Pulmonary artery endothelial cell (primary cell): ENCODE measurements at regions not wholly inside any gene's neighbourhood (a gene's known extent, or its start where the extent isn't known, plus 50 kb on each side); places are given as distances from the start of the nearest gene placed in this dataset.
A peak's percentile ranks its signal among the peaks of the same experiment; 100 is the strongest.
"Not testable (repeated sequence)": the region's sequence is repeated elsewhere in the genome, so short reads cannot be mapped to it uniquely, and the experiment has no call there.

ENCODE experiments used
- DNase-seq: peaks from one replicate; pipeline ENCODE4 v3.0.0-alpha.2; 2011; ENCODE audit warnings: low read depth, low spot score

DNA sequence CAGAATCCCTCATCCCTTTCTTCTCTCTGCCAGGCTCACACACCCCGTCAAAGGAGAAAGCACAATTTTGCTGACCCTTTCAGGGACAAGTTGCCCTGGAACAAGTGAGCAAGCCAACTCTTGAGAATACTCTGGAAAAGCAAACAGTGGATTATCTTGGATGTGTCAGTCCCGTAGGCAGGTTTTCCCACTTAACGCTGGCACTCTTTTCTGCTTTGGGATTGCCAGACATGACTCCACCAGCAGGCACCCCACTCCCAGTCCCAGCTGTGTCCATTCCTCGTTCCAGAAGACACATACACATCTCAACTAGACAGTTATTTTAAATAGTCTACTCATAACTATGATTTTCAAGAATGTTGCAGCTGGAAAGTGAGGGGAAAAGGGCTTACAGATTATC lies 145.5 kb upstream of the CDKN3 start:
- DNase-seq, result no peak

DNA sequence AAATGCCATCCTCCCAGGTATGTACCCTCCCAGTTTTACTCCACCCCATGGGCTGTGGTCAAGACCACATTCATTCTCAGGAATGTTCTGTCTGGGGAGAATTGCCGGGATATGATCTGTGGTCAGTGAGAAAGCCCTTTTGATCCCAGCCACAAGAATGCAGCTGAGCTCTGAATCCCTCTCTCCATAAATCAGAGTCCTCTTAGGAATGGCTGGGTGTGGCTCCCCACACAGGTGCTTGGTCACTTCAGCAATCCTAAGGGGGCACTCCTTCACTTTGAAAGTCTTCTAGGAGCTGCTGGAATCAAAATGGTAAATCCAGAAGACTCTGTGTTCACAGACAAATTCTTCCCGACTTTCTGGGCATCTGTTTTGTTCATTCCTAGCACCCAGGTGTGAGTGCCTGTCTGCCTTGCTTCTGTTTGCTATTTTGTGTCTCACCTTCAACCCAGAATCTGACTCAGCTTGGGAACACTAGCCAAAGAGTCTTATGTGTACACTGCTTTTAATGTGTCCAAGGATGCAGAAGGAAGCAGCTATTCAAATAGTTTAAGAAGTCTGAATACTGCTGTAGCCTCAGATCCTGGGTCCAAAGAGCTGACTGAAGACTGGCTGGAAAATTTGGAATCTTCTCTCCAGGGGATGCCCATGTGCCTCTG lies 144.6 kb upstream of the CDKN3 start:
- no peak for DNase-seq

DNA sequence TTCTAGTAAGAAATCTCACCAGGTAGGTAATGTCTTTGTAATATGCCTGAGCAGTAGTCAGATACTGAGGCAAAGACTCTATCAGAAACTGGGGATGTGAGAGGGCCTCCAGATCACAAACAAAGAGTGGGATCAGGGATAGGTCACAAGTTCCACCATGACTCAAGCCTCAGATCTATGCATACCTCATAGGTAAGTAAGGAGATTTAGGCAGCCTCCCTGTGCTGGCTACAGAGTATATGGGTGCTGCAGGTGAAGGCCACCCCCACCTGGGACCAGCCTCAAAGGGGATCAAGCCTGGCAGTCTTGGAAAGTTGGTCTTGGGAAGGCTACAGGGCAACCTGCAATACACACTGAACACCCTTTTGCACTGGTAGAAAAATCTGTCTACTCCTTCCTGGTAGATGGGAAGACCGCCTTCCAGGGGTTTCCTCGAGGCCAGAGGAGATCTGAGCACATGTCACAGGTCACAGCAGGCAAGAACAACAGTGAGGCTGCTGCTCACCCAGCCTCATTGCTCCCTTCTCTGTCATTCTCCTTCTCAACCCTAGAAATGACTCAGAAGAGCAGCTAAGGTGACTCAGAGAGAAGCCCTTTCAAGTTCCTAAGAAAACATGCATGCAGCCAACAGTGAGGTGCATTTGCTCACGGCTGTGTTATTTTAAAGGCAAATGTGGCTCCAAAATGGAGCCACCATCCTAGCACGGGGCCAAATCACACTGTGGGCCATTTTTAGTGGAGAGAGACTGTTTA lies 143.4 kb upstream of the CDKN3 start:
- DNase-seq, result peak; percentile 22

DNA sequence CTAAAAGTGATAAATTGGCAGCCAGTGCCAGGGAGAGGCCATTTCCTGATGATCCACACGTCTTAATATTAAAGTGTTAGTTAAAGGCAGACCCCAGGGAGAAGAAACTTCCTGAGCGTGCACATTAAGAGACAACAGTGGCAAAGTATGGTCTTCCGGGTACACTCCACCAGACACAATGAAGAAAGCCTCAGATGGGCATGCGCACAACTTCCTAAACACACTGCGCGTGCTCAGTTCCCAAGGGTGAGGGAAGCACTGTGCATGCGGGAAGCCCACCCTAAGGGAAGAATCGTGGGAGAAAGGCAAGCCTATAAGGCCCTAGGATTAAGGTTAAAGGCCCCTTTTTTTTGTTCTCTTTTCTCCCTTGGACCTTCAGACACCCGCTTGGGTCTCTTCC lies 140.7 kb upstream of the CDKN3 start:
- DNase-seq, result no peak

DNA sequence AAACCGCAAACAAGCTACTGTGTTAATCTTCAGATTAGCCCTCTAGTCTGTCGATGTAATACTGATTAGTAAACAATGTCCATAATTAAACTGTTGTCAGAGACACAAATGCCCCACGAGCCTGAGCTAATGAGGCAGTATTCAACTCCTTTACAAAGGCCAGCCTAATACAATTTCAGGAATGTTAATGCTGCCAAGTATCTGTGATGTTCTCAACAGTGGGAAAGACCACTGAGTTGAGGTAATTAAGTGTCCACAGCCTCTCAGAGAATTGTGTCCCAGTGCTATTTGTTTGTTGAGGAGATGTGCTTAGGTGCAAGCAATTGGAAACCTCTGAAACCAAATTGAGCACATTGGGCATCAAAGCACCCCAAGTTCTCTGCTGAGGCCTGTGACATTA lies 139.4 kb upstream of the CDKN3 start:
- no peak for DNase-seq

DNA sequence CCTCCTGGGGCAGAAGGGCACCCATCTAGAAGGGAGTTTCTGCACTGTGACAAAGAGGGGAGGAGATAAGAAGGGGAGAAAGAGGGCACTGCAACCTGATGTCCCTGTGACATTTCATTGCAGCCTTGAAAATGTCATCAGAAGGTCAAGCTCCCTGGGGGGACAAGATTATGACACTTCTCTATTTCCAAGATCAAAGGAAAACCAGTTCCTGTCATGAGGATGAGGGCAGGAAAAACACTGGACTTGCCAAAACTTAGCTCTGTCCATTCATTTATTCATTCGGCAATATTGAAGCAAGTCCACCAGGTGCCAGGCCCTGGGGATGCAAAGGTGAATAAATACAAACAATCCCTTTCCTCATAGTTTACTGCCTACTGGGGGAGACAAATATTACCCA lies 138.4 kb upstream of the CDKN3 start:
- no peak for DNase-seq

DNA sequence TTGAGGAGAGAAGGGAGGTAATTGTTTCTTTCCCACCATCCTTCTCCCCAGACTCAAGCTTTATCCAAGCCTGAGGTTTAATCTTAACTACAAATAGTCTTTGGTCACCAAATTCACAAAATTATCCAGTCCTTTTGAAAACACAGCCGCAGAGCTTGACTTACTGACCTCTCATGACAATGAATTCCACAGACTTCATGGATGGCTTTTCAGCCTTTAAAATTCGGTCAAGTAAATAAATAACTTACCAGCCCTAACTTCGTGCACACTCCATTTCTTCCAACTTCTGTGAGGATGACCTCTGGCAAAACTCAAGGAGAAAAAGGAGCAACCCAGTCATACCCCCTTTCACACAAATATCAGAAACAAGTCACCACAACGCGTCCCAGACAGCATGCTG lies 137.0 kb upstream of the CDKN3 start:
- DNase-seq, result no peak

DNA sequence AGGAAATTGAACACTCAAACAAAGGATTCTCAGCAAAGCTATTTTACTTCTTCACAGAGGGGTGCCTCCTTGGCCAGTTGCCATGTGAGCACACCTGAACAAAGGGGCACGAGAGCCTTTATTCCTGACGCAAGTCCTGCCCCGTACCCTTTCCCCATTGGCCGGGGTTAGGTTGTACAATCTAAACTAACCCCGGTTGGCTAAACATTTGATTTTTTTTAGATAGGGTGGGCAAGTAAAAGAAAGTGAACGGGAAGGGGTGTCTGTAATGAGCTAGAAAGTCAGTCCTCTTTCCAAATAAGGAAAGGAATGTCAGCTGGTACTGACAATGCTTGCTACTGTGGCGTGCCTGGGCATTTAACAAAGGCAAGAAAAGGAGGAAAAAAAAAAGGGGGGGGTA lies 135.5 kb upstream of the CDKN3 start:
- no peak for DNase-seq

DNA sequence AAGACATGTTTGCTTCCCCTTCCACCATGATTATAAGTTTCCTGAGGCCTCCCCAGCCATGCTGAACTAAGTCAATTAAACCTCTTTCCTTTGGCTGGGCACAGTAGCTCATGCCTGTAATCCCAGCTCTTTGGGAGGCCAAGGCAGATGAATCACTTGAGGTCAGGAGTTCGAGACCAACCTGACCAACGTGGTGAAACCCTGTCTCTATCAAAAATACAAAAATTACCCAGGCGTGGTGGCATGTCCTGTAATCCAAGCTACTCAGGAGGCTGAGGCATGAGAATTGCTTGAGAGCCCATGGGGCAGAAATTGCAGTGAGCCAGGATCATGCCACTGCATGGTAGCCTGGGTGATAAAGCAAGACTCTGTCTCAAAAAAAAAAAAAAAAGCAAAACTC lies 130.2 kb upstream of the CDKN3 start:
- not testable (repeated sequence) for DNase-seq

DNA sequence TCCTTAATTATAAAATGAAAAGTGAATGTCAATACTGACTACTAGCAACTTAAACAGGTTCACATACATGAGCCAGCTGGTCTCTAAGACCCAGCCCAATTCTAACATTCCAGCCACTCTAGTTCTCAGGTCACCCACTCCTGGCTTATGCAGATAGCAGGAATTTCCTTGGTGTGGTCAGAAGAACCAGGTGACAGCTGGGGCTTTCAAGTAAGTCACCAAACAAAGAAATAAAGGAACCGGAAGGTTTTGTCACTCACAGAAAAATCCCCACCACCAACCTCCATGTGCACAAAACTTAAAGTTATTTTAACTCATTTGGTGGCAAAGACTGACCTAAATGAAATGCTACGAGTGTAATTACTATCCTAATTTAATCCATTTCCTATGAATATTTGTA lies 129.6 kb upstream of the CDKN3 start:
- no peak for DNase-seq

DNA sequence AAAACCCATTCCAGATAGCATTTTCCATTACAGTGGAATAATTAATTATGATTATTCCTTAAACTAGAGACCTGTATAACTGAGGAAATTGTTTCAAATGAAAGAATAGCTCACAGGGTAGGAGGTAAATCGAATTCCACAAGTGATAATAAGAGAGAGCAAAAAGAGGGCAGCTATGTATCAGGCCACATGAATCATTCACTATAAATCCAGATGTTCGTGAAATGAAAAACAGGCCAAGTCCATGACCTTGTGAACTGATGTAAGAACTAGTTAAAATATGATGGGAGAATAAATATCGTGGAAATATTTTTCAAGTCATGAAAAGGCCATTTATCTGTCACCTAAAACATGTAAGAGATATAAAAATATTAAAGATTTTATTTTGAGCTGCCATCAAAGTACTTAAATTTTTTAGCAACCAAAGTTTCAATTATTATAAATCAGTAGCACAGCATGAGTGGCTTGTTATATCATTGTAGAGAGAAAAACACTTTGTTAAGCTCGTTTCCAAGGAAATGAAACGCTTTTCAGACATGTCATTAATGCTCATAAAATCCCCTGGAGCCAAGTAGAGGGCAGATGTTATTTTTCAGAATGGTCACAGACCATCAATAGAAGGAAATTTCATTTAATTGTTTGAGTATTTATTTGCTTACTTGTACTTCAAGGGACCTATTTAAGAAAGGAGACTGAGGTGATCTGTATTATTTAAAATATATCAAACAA lies 120.6 kb upstream of the CDKN3 start:
- no peak for DNase-seq

DNA sequence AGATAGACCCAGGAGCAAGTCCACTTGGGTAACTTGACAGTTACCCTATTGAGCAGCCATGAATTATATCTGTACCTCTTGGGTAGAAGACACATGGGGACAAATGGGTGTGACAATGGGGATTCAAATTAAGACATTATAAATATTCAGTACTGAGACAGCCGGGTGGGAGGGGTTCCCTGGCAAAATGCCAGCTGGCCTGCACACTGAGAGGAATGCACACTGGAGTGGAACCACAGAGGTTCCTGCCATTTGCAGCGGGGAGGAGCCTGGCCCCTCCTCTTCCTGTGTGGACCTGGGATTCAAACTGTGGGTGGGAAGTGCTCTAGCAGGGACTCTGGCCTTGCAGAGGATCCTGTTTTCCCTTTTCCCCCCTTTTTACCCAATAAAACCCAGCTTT lies 118.7 kb upstream of the CDKN3 start:
- DNase-seq, result no peak

DNA sequence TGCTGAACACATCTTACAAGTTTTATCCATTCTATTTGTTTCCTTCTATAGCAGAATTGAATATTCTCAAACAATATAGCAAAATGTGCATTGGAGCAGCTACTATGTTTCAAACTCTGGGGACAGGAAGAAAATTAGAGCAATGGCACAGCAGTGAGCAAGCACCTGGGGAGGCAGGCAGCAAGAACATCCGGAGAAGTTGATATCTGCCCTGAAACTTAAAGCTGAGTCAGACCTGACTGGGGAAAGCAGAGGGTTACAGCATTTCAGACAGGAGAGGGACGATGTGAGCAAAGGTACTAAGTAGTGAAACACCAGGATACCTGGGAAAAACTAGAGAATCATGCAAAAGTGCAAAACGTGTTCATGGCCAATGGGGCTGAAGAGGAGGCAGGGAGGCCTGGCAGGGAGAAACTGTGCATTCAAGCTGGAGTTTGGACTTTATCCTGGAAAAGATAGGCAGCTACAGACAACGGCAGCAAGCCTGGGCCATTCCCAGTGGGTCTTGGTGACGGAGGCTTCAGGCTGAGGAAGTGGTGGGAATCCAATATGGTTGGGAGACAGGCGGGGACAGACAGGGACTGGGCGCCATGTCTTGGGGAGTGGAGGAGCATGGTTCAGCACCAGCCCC lies 118.0 kb upstream of the CDKN3 start:
- no peak for DNase-seq

DNA sequence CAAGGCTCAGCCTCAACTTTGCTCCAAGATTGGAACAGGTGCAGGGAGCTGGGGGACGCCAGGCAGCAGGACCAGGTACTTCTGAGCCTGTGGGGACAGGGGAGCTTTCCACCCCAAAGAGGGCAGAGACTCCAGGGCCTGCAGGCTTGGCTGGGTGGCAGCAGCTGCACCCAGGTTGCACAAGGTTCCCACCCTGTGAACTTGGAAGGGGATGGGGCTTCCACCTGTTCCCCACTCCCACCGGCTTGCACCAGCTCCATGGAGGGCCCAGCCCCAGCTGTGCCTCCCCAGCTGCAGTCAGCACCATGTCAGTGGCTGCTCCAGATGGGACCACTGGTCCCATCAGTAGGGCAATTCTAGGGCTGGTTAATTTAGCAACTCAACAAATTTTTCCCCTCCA lies 114.0 kb upstream of the CDKN3 start:
- no peak for DNase-seq

DNA sequence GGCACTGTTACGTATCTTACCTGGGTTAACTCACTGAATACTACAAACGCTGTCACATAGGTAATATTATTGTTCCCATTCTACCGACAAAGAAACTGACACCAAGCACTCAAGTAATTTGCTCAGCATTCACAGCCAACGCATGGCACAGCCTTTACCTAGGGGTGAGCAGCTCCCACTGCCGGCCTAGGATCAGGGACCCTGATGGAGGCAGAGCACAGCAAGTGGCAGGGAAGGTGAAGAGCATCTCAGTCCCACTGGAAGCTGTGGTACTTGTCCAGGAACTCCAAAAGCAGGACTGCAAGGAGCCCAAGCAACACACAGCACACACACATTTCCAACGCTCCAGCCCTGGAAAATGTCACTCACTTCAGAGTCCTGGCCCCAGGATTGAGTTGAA lies 111.8 kb upstream of the CDKN3 start:
- DNase-seq, result no peak

DNA sequence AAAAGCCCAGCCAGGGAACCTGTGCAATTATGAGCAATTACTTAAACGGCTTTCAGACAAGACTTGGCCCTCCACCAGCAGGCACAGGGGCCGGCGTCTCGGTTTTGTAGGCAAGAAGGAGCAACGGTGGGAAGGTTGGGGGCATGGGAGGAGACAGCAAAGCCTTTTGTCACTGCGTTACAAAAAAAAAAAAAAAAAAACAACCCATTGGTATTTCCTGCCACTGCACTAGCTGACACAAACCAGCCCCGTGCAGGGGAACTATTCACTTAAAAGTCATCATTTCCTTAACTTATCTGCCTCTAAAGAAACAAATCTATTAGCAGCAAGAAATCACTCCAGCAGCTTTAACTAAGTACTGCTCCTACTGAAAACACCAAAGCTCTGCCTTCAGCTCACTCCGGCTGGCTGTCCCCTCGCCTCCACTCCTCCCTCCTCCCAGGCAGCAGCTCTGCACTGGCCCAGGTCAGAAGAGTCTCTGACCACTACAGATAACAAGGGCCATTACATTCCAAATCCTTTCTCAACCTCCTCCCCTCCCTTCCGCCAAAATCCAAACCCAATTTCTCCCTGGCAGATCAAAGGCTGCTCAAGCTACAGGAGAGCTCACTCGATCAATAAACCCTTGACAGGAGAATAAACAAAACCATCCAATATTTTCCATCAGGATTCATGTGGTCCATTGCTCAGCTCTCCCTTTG lies 105.2 kb upstream of the CDKN3 start:
- peak; percentile 26 for DNase-seq

DNA sequence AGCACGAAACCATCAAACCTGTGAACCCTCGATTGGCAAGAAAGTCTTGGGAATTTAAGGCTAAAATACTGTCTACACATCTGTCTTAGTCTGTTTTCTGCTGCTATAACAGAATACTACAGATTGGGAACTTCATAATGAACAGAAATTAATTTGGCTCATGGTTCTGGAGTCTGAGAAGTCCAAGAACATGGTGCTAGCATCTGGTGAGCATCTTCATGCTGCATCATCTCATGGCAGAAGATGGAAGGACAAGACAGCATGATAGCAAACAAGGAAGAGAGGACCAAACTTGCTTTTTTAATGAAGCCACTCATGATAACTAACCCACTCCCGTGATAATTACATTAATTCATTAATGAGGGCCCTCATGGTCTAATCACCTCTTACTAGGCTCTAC lies 102.0 kb upstream of the CDKN3 start:
- DNase-seq, result no peak

DNA sequence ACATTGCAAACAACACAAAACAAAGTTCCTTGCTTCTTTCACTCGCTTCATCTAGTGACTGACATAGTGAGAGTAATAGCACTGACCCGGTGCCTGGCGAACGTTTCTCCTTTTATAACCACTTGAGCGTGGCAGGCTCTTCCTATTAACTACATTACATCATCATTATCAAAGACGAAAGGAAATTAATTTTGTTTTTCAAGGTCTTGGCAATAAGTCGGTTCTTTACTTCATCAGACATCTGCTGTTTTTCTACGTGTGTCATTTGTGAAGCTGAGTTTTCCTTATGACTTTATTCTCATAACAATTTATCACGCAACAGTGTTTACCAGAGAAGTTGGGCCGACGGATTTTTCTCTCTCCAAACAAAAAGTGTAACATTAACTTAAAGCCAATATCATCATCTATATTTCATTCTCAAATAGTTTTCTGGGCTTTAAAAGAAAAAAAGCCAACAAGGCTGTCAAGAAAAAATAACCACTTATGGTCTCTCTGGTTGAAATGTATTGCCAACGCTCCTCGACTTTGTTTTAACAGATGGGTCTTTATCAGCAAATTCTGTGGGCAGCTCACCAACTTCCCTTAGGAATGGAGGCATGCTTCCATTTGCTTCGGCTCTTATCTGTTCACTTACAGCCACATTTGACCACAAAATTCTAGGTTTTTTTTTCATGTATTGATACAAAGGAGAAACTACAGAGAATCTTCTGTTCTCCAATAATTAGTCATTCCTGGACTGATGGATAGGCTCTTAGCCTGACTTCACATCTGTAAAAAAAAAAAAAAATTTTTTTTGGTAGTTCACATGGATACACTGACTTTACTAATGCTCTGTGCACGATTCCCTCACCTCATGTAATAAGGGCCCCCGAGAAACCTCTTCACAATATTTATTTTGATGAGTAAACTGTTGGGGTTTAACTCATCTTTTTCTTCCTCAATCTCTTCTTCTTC lies 97.1 kb upstream of the CDKN3 start:
- peak; percentile 64 for DNase-seq

DNA sequence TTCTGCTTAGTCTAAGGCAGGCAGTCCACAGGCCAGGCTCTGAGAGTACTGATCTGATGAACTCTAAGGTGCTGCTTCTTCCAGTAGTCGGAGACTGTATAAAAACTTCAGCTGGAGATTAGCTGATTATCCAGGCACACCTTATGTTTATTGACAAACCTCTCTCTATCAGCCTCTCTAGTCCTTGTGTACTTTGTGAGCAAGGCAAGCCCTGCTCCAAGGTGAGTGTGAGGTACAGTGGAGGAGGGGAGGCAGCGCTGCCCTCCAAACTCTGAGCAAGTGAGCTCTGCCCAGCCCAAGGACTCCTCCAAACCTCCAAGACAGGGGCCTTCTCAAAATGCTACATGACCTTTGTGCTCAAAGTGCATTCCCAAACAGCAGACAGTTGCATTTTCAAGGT lies 95.9 kb upstream of the CDKN3 start:
- DNase-seq, result no peak

DNA sequence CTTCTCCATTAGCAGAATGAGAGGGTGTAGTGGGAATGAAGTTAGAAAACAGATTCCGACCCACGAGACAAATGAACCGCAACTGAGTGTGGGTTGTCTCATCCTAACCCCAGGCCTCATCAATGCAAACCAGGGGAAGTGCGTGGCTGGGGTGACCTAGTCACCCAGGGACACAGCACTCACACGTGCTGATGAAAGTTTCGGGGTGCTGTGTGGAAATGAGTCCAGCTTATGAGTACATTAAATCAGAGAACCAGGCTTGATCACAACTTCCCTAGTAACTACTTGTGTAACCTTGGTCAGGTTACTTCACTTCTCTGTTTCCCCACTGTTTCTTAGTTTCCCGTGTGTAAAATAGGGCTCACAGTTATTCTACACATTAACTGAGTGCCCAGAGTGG lies 95.4 kb upstream of the CDKN3 start:
- no peak for DNase-seq

DNA sequence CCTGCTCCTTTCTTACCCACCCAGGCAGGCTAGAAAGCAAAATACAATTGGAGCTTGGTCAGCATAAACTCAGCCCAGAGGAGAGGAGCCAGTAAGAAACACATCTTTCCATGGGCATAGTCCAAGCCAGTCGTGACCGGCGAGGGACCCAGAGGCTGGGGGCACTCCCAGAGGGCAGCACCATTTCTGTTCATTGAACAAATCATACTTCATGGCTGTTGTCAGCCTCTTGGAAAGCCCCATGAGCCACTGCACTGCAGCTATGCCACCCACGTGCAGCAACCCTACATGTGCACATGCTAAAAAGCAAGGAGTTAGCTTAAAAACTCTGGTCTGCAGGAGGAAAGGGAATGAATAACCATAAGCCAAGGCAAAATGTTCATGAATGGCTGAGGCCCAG lies 90.0 kb upstream of the CDKN3 start:
- DNase-seq, result no peak
